GM12878 (cell line): ENCODE measurements at regions not wholly inside any gene's neighbourhood (a gene's known extent, or its start where the extent isn't known, plus 50 kb on each side); places are given as distances from the start of the nearest gene placed in this dataset.

Source experiments
- BACH1 ChIP-seq: fragments of 450-650 bp; IDR thresholded peaks from 2 replicates; pipeline ENCODE4 v1.6.1; 2017; ENCODE audit warnings: mild to moderate bottlenecking, borderline replicate concordance
- BRCA1 ChIP-seq: IDR thresholded peaks from 2 replicates; pipeline ENCODE4 v1.6.1; 2011; ENCODE audit warnings: low read depth, low read length, improper control_type of control experiment
- CBFB ChIP-seq: IDR thresholded peaks from 2 replicates; pipeline ENCODE4 v1.6.1; 2016; ENCODE audit warnings: antibody characterized with exemption, low read depth
- CTCF ChIP-seq, 3 experiments: IDR thresholded peaks in 2 of 3; conservative IDR thresholded peaks in 1 of 3; 2 replicates each; pipeline ENCODE4 v1.5.1; 2011; ENCODE audit warnings: low read depth in 3 of 3, low read length in 3 of 3, mild to moderate bottlenecking in 3 of 3, control low read depth in 2 of 3, moderate library complexity in 2 of 3, inconsistent platforms in 1 of 3, mixed read lengths in 1 of 3; ENCODE audit not compliant: control insufficient read depth in 2 of 3, insufficient read depth in 1 of 3; ENCODE audit errors: extremely low read depth in 1 of 3
- EED ChIP-seq: sonication (generic); IDR thresholded peaks from 2 replicates; pipeline ENCODE4 v1.6.1; 2016; ENCODE audit warnings: antibody characterized with exemption, low read depth
- KAT2A ChIP-seq: conservative IDR thresholded peaks from 2 replicates; pipeline ENCODE4 v1.6.1; 2011; ENCODE audit warnings: low read depth, low read length; ENCODE audit not compliant: control insufficient read depth
- MYC ChIP-seq: IDR thresholded peaks from 2 replicates; pipeline ENCODE4 v1.6.1; 2011; ENCODE audit warnings: mild to moderate bottlenecking, low read length, moderate library complexity, inconsistent platforms; ENCODE audit not compliant: insufficient read depth, insufficient replicate concordance, insufficient read length, severe bottlenecking
- POLR2A ChIP-seq: IDR thresholded peaks from 2 replicates; pipeline ENCODE4 v1.6.1; 2011; ENCODE audit warnings: low read depth, mild to moderate bottlenecking, low read length
- SIN3A ChIP-seq: IDR thresholded peaks from 2 replicates; pipeline ENCODE4 v1.6.1; 2012; ENCODE audit warnings: low read depth, low read length, improper control_type of control experiment
- SPI1 ChIP-seq: IDR thresholded peaks from 2 replicates; pipeline ENCODE4 v1.6.1; 2011; ENCODE audit warnings: low read depth, mild to moderate bottlenecking, low read length, moderate library complexity, borderline replicate concordance; ENCODE audit not compliant: insufficient read depth
- SRF ChIP-seq, 2 experiments: IDR thresholded peaks; 2 replicates each; pipeline ENCODE4 v1.6.1; 2011; ENCODE audit warnings: low read depth in 2 of 2, low read length in 2 of 2, mild to moderate bottlenecking in 1 of 2, moderate library complexity in 1 of 2

GRCh38 chrX:116972362-116972761, 509.6 kb upstream of the CT83 start:
- TF ChIP-seq POLR2A, result no peak
- TF ChIP-seq MYC, result no peak
- no peak for TF ChIP-seq BRCA1
- no peak for TF ChIP-seq CTCF (IDR thresholded peaks at IDR 0.05 in 2 of 3, conservative IDR thresholded peaks at IDR 0.05 in 1 of 3; ENCODE audit: control insufficient read depth in 2 of 3, extremely low read depth in 1 of 3, insufficient read depth in 1 of 3, low read depth in 3 of 3, low read length in 3 of 3)
- TF ChIP-seq EED, result no peak
- no peak for TF ChIP-seq CBFB
- no peak for TF ChIP-seq SRF (IDR thresholded peaks at IDR 0.05; ENCODE audit: low read depth in 2 of 2, low read length in 2 of 2)
- no peak for TF ChIP-seq SPI1
- TF ChIP-seq BACH1, result no peak
- no peak for TF ChIP-seq KAT2A
- TF ChIP-seq SIN3A, result no peak
